ENCODE measurements at regions not wholly inside any gene's neighbourhood (a gene's known extent, or its start where the extent isn't known, plus 50 kb on each side); places are given as distances from the start of the nearest gene placed in this dataset.

GRCh38 chr6:49052901-49053300, 410.2 kb downstream of the MMUT start:
- no peak overlapping the region for H3K4me3 ChIP-seq (replicated peaks; ENCODE audit: low read depth, low read length)
- no peak for DNase-seq (ENCODE audit: extremely low read depth, low read depth)
- TF ChIP-seq CTCF (IDR thresholded peaks at IDR 0.05; ENCODE audit: low read depth, low read length, missing control alignments): no peak

- DNase-seq (ENCODE audit: extremely low read depth, low read depth): no peak
- H3K4me3 ChIP-seq (replicated peaks; ENCODE audit: low read depth, low read length): no peak overlapping the region
- no peak for TF ChIP-seq CTCF (IDR thresholded peaks at IDR 0.05; ENCODE audit: low read depth, low read length, missing control alignments)
These were observed 411.8 kb downstream of the MMUT start for GRCh38 chr6:49051281-49051680.

- TF ChIP-seq CTCF (IDR thresholded peaks at IDR 0.05; ENCODE audit: low read depth, low read length, missing control alignments): no peak
- no peak overlapping the region for H3K4me3 ChIP-seq (replicated peaks; ENCODE audit: low read depth, low read length)
- no peak for DNase-seq (ENCODE audit: extremely low read depth, low read depth)
These were observed 412.5 kb downstream of the MMUT start for GRCh38 chr6:49050584-49050983.

GRCh38 chr6:49038294-49038822, 424.7 kb downstream of the MMUT start:
- no peak for DNase-seq (ENCODE audit: extremely low read depth, low read depth)
- no peak for TF ChIP-seq CTCF (IDR thresholded peaks at IDR 0.05; ENCODE audit: low read depth, low read length, missing control alignments)

GRCh38 chr6:49030251-49031020, 432.6 kb downstream of the MMUT start:
- DNase-seq (ENCODE audit: extremely low read depth, low read depth): no peak
- H3K4me3 ChIP-seq (replicated peaks; ENCODE audit: low read depth, low read length): no peak overlapping the region
- no peak for TF ChIP-seq CTCF (IDR thresholded peaks at IDR 0.05; ENCODE audit: low read depth, low read length, missing control alignments)

More at GRCh38 chr6:49038294-49038822, 424.7 kb downstream of the MMUT start:
- no peak overlapping the region for H3K4me3 ChIP-seq (replicated peaks; ENCODE audit: low read depth, low read length)

GRCh38 chr6:49027644-49028043, 435.4 kb downstream of the MMUT start:
- no peak for DNase-seq (ENCODE audit: extremely low read depth, low read depth)

More at GRCh38 chr6:49027644-49028043, 435.4 kb downstream of the MMUT start:
- no peak overlapping the region for H3K4me3 ChIP-seq (replicated peaks; ENCODE audit: low read depth, low read length)
- no peak for TF ChIP-seq CTCF (IDR thresholded peaks at IDR 0.05; ENCODE audit: low read depth, low read length, missing control alignments)
